Upper lobe of left lung (tissue), 4 donors: ENCODE measurements at regions not wholly inside any gene's neighbourhood (a gene's known extent, or its start where the extent isn't known, plus 50 kb on each side); places are given as distances from the start of the nearest gene placed in this dataset.

Experiments
- POLR2AphosphoS5 ChIP-seq, 2 donors: sonication (generic); formaldehyde crosslinking; IDR thresholded peaks; one replicate each; pipeline ENCODE4 v1.5.1; 2017; ENCODE audit warnings: antibody characterized with exemption in 2 of 2
- TF ChIP-seq, protein P1 (sequence below), 6 experiments: fragments of 450-650 bp in 4 of 6; fragments of 200-600 bp in 2 of 6; sonication (generic) in 2 of 6; IDR thresholded peaks; one replicate each; pipeline ENCODE4 v1.5.1; 2016 to 2019; ENCODE audit warnings: antibody characterized with exemption in 6 of 6

DNA sequence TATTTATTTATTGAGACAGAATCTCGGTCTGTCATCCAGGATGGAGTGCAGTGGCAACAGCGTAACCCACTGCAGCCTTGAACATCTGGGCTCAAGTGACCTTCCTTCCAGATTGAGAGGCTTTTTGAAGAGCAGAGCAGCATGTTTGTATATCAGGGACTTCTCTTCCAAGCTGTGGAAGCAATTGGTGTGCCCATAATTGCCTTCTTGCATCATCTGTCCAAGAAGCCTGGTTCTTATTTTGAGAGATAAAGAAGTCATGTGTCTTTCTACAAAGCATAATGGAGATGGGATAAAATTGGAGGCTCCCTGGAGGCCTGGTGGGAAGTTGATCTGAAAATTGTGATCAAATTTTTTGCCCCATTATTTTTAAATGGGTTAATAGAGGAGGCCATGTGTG lies 183.8 kb upstream of the MCTP2 start:
- no peak for TF ChIP-seq POLR2AphosphoS5 (IDR thresholded peaks at IDR 0.05)
- TF ChIP-seq, protein P1, sequence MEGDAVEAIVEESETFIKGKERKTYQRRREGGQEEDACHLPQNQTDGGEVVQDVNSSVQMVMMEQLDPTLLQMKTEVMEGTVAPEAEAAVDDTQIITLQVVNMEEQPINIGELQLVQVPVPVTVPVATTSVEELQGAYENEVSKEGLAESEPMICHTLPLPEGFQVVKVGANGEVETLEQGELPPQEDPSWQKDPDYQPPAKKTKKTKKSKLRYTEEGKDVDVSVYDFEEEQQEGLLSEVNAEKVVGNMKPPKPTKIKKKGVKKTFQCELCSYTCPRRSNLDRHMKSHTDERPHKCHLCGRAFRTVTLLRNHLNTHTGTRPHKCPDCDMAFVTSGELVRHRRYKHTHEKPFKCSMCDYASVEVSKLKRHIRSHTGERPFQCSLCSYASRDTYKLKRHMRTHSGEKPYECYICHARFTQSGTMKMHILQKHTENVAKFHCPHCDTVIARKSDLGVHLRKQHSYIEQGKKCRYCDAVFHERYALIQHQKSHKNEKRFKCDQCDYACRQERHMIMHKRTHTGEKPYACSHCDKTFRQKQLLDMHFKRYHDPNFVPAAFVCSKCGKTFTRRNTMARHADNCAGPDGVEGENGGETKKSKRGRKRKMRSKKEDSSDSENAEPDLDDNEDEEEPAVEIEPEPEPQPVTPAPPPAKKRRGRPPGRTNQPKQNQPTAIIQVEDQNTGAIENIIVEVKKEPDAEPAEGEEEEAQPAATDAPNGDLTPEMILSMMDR (IDR thresholded peaks at IDR 0.05): no peak
